ENCODE measurements at regions not wholly inside any gene's neighbourhood (a gene's known extent, or its start where the extent isn't known, plus 50 kb on each side); places are given as distances from the start of the nearest gene placed in this dataset.
A peak's percentile ranks its signal among the peaks of the same experiment; 100 is the strongest.

DNA sequence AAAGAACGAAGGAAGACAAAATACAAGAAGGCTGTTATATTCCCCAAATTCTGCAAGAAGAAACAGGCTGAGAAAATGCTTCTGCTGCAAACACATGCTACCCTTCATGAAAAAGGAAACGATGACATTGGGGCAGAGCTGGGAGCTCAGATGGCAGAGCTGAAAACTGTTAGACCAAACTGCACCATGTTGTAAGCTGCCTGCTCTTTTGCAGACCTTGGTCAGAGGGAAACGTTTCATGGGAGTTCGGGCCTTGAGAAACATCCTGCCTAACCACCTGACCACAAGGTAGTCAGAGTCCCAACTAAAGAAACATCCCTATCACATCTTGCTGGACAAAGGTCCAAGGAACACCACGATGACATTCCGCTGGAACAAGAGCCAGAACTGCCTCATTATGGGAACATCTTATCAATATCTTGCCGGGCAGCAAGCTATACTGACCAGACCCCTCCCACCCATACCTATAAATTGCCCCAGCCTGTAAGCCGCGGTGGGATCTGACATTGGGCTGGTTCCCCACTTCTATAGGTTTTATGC, 110.7 kb upstream of the CTSC start:
- no peak for DNase-seq (ENCODE audit: low spot score)

DNA sequence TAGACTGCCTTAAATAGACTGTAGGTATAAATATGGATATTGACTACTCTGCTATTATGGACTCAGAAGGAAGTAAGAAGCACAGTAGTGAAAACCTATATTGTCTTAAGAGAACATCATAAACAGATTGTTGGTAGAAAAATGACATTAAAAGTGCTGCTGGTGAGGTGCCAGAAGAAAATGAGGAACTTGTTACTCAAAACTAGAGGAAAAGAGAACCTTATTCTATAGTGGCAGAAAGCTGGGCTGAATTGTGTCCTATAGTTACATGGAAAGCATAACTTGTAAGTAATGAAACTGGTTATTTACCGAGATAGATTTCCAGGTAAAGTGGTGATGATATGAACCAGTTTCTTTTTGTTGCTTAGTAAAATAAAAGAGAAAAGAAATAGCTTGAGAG, 109.7 kb upstream of the CTSC start:
- no peak for DNase-seq (ENCODE audit: low spot score)

DNA sequence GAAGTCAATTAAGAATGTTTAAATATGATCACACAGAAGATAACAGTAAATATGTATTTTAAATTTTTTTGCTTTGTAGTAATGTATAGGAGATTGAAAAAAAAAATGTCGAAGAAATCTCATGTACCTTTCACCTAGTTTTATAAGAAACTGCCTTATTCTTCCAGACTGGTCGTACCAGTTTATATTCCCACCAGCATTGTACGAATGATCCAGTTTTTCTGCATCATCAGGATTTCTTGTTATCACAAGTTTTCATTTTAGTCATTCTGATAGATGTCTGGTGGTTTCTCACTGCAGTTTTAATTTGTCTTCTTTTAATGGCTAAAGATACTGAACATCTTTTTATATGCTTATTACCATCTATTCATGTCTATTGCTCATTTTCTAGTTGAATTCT, 101.8 kb upstream of the CTSC start:
- DNase-seq (ENCODE audit: low spot score) = no peak

DNA sequence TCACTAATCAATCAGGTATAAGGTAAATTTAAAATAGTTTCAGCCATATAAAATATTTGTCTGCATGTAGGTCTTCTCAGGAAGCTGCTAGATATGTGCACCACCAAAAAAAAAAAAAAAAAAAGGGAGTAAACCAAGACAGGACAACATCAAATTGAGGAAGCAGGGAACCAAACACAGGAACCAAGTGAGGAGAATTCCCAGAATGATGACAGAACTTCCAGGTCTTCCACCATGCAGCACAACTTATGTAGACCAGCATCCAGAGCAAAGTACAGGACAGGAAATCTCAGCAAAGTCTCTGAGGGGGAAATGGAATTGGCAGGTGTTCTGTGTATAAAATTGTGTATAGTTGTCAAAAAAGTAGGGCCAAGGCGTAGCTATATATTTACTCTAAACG, 101.2 kb upstream of the CTSC start:
- no peak for DNase-seq (ENCODE audit: low spot score)

DNA sequence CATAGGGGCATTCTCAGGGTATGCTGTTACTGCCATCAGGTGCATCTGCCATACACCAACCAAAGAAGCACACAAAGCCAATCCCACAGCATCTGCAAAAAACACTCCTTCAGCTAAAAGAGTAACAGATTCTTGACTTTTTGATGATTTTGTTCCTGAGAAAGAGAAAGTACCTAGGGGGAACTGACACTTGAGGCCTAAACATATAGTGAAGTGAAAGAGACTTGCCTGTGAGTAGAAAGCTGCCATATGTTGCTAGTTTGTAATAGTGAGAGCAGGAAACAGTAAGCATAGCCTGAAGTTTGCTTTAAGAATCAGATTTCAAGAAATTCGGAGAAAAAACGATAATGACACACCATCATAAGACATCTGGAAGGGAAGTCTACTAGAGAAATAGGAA, 97.9 kb upstream of the CTSC start:
- DNase-seq (ENCODE audit: low spot score) = no peak

DNA sequence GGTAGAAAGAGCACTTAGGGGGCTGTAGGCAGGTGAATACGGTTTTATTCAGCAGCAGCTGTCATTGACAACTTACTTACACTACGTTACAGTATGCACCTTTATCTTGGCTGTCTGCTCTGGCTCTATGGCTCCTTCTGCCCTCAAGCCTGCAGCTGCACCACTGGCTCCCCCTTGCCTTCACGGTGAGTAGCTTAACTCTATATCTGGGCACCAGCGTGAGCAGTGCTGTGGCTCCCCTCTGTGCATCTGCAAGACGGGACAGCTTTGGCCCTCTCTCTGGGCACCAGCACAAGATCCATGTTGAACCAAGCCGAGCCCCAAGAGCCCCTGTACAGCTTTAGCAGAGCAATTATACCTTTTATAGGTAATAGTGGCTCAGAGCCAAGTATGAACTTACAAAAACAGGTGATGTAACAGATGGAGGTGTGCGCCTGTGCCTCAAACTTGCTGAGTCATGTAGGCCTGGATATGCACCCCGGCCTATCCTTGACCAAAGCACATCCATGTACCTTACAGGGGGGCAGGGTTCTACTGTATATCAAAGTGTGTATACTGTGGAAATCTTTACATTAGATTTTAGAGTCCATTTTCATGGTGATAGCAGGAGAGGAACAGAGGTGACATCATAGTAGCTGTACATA, 96.9 kb upstream of the CTSC start:
- DNase-seq (ENCODE audit: low spot score) = no peak

DNA sequence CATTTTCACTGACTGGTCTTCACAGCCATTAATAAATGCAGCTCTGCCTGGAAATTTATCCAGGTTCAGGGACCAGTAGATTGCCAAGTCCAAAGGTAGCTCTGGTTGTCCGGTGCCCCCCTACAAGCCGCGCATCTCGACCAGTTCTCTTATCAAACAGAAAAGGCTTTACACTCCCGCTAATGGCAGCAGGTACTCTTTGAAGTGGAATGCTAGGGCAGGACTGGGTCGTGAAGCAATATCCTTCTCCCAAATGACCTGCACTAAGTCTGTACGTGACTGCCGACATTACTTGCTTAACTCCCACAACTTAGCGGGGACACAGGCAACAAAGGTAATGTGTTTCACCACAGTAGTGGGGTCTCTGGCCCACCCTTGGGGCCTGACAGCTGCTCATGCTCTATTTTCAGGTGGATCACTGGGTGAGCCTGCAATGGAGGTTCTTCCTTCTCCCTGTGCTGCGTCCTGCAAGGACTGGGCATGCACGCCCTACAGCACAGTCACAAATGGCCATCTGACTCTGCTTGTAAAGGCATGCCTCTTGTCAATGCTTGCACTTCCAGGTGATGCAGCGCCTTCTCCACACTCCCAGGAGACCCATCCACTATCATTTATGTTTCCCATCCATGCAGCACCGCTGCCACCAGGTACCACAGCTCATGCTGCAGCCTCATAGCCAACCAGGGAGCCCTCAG, 96.1 kb upstream of the CTSC start:
- DNase-seq (ENCODE audit: low spot score) = no peak

DNA sequence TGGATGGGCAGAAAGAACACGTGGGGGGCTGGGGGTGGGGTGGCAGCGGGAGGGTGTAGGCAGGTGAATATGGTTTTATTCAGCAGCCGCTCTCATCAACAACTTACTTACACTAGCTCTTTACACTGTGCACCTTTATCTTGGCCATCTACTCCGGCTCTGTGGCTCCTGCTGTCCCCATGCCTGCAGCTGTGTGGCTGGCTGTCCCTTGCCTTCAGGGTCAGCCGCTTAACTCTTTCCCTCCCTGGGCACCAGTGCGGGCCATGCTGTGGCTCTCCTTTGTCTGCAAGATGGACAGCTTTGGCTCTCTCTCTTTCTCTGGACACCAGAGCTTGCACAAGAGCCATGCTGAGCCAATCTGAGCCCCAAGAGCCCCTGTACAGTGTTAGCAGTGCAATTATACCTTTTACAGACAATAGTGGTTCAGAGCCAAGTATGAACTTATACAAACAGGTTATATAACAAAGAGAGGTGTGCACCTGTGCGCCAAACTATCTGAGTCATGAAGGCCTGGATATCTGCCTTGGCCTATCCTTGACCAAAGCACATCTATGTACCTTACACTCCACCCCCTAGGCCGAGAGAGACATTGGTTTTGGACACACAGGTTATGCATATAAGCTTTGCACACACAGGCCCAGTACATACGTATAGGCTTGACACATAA, 94.3 kb upstream of the CTSC start:
- DNase-seq (ENCODE audit: low spot score) = no peak

DNA sequence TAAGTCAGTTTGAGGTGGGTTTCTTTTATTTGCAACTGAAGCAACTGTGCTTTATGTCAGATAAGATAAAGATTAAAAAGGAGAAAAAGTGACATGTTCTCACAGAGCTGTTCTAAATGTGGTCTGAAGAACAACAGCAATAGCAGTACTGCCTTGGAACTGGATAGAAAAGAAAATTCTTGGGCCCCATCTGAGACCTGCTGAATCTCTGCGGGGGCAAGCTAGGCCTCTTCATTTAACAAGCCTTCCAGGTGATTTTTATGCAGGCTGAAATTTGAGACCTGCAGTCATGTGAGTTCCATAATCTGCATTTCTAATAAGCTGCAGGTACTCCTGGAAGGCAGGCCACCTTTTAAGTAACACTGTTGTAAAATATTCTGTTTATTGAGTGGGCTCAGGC, 91.4 kb upstream of the CTSC start:
- no peak for DNase-seq (ENCODE audit: low spot score)

DNA sequence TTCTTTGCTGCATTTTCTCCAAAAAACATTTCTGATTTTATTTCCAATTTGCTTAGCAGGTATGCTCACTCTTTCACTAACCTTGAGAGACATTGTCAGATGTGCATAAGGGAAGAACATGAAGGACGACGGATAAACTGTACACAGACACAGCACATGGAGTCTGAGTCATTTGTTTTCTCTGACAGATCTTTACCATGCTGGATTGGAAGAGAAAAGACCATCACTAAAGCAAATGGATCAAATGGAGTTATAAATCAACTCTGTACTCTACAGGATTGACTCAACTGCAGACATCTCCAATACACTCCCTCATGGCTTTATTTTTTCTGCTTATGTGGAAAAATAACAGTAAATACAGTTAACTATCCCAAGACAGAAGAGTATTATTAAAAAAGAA, 90.2 kb upstream of the CTSC start:
- DNase-seq (ENCODE audit: low spot score) = no peak

DNA sequence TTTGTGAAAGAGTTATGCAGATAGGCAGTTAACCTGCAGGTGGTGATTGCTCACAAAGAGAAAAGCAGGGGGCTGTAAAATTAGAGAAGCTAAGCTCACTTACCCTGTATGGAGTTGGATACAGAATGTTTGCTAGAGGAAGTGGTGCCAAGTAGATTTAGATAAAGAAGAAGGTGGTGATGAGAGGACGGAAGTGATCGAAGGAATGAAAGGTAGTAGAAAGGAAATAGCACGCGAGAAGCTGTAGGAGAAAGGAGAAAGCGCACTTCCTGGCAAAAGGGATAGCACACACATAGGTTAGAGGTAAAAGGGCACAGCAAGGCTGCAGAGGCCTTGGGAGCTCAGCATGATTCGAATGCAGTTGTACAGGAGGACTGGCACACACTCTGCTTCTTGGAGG, 87.3 kb upstream of the CTSC start:
- no peak for DNase-seq (ENCODE audit: low spot score)

DNA sequence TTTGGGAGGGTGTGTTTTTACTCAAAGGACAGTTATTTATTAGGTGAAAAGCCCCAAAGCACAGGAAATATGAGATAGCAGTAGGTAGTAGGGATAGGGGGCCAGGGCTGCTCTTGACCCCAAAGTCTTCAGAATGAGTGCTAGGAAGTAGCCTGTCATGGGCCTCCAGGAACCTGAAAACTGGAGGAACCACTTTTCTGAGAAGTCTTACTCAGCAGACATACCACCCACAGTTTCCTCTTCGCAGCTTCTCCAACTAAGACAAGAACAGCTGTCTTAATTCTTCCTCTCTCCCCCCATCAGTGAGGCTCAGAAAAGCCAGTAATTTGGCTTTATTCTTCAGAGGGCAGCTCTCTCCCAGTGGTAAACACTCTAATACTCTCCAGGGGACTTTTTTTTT, 84.0 kb upstream of the CTSC start:
- peak; percentile 75 for DNase-seq (ENCODE audit: low spot score)

DNA sequence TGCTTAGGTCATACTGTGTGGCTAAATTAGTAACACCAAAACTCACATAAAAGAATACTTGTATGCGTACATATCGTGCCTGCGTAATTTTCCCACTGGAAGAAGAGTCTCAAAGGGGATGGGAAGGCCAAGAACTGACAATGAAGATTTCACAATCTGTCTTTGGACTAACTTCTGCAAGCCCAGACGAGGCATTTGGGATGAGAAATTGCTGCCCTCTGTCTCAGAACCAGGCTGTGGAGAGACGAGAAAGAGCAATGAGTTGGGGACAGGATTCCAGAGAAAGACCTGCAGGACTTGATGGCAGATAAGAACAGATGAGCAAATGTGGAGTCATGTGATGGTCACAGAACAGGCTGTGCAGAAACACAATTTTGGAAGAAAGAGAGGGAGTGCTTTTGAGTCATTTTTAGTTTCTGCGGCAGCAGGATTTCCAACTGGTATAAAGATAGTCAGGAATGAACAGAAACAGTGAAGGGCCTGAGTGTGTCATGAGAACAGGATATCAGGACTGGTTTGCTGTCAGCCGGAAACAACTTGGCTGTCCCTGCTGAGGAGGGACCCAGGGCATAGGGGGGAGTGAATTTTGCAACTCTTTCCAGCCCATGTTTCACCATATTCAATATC, 82.7 kb upstream of the CTSC start:
- no peak for DNase-seq (ENCODE audit: low spot score)

DNA sequence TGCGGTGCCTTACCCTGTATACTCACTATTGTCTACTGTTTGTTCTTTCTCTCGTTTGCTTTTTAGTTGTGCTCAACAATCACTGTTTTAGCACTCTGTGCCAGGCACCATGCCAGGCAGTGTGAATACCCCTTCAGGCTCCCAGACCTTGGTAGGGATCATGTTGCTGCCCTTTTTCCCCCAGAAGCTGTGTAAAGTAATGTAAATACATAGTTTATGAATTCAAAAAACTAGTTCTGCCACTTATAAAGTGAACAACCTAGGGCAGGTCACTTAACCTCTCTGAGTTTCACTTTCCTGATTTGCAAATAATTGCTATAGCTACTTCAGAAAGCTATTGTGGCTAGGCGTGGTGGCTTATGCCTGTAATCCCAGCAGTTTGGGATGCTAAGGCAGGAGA, 81.0 kb upstream of the CTSC start:
- no peak for DNase-seq (ENCODE audit: low spot score)

DNA sequence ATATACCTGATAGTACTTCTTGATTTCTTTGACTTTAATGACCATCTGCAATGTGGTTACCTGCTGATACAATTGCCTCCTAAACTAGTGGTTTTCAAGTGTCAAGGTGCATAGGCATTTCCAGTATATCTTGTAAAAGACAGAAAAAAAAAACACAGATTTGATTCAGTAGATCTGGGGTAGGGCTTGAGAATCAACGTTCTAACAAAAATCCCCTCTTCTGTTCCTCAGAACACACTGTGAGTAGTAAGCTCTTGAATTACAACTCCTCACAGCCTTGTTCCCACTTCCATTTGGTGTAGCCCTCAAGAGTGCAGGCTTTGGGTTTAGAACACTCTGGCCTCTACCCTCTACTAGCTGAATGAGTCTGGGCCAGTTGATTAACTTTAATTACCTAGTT, 78.0 kb upstream of the CTSC start:
- no peak for DNase-seq (ENCODE audit: low spot score)

DNA sequence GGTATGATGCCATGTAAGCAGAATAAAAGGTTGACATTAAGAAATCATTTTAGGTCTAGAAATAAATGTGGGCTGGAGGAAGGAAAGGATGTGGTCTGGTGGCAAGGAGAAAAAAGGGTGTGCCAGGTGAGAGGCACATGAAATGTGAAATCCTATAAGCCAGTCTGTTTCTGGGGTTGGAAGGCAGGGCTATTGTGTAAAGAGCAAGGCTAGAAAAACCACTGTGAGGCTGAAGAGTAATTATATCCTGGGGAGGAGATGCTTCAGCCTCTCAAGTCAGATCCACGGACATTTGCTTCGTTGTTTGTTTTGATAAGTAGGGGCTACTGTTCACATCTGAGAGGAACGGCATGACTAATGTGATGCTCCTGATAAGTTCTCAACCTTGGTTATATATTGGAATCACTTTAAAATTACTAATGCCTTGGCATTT, 77.5 kb upstream of the CTSC start:
- no peak for DNase-seq (ENCODE audit: low spot score)

DNA sequence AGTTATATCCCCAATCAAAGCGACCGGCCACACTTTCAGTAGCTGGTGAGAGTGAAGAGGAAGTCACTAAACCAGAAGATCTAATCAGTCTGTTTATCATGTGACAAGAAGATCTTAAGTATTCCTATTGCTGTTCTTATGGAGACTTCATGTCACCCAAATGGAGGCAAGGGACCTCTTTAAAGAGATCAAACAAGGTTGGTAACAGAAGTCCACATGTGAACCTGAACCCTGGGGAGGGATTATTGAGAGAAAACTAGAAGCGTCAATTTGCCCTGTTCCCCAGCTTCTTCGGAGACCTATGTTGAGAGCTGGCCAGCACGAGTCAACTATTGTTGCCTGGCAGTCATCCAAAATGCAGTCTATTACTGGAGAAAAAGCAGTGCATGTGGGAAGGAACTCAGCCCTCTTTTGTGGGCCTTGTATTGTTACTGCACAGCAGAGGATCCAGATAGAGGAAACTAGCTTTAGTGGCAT, 76.9 kb upstream of the CTSC start:
- peak; percentile 74 for DNase-seq (ENCODE audit: low spot score)

DNA sequence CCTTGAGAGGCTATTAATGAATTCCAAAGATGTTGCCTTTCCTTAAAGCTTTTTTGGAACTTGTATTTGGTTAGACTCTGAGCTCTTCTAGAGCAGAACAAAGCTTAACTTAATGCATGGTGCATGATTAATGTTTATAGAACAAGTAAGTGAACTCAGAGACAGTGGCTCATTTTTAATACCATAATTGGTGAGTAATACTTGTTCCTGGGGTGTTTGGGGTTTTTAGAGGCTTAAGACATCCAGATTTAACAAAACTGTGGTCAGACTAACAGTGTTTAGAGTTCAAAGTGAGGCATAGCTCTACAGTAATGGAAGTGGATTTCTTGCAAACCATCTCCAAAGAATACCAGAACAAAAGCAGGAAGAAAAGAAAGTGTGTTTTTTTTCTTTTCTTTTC, 73.7 kb upstream of the CTSC start:
- DNase-seq (ENCODE audit: low spot score) = no peak

DNA sequence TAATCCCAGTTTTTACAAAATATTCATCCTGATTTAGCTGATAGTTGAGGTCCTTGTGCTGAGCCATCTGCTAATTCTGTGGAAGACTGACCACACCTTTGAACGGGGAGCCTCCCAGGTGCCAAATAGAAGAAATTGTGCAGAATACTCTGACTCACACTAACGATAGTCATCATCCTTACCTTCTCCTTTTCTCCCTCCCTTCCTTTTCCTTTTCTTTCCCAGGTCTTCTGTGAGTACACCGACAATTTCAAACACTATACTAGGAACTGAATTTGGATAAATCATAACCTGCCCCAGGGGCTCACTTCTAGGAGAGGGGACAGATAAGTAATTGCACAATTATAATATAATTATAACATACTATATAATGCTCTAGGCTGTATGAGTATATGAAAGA, 73.1 kb upstream of the CTSC start:
- no peak for DNase-seq (ENCODE audit: low spot score)

DNA sequence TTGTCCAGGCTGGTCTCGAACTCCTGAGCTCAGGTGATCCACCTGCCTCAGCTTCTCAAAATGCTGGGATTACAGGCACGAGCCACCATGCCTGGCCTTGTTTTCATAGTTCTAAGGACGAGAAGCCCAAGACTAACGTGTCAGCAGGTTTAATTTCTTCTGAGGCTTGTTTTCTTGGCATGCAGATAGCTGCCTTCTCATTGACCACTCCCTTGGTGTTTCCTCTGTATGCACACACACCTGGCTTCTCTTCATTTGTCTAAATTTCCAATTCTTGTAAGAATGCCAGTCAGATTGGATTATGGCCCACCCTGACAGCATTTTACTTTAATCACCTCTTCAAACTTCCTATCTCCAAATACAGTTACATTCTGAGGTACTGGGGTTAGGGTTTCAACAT, 72.5 kb upstream of the CTSC start:
- DNase-seq (ENCODE audit: low spot score) = no peak

DNA sequence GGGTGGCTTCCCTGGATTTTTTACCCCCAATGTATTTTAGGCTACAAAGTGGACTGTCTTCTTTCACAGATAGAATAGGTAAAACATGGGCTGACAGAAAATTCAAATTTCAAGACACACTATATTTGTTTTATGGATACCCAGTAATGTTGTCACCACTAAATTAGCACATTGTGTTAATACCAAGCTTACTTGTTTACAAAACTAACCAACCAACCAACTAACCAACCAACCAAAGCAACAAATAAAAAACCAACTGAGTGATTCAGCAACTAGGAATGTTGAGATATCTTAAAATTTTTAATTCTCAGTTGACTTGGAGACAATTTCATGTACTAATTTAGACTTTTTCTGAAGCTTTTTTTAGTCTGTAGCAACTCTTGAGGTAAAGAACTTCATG, 69.3 kb upstream of the CTSC start:
- no peak for DNase-seq (ENCODE audit: low spot score)

DNA sequence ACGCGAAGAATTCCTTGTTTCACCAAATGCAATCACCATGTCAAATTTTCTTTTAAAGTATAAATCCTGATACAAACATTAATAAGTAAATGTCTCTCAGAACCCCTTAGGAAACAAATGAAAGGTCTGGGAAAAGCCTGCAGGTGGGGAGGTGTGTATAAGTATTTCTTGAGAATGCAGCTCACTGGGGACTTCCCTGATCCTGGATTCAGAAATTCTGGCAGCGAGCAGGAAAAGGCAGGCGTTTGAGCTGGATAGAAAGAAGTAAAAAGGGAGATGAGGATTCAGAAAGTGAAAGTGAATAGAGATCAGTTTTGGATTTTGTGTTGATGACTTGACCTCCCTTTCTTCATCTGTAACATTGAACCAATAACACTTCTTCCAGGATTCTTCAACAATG, 68.3 kb upstream of the CTSC start:
- DNase-seq (ENCODE audit: low spot score) = no peak

All from pons (tissue), 1 donor.